GM18507 (cell line): ENCODE measurements at regions not wholly inside any gene's neighbourhood (a gene's known extent, or its start where the extent isn't known, plus 50 kb on each side); places are given as distances from the start of the nearest gene placed in this dataset.

Experiments
- DNase-seq: peaks from one replicate; pipeline ENCODE4 v3.0.0; 2011; ENCODE audit warnings: low read depth; ENCODE audit not compliant: insufficient read length; ENCODE audit errors: extremely low spot score
- FAIRE-seq: peaks from 2 replicates; lab custom pipeline; 2011; peaks lifted over from hg19 to GRCh38; lab: Jason Lieb, UNC

DNA sequence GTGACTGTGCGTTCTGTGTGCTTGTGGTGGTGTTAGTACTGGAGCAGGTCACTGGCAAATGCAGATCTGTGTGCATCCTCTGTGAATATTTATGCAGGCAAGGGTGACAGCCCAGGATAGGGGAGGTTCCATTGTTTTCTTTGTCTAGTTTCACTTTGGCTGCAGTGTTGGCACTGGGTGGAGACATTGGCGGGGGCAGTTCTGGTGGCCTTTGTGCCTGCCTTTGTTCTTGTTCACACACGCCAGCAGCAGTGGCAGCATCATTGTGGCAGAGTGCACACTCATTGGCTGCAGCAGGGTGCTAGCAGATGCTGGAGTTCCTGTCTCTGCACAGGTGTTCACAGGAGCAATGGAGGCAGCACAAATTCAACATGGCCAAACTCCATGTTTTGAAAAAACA lies 495.3 kb downstream of the UBE2NL start:
- DNase-seq: no peak
- FAIRE-seq: no peak

DNA sequence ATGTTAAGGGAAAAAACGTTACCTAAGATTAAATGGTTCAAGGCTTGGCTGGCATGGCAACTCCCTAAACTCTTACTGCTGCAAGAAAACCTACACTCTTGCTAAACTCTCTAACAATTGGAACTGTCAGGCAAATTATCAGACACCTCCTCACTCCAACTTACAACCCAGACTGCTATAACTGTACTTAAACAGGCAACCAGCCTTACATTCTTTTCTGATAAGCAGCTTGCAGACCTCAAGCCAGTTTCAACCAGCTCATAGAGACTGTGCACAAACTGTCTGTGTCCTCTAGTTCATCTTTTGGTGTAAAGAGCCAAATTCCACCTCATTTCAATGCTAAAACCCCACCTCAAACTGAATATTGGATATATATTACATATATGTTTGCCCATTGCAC lies 504.9 kb downstream of the UBE2NL start:
- no peak for DNase-seq
- FAIRE-seq: no peak
